Common myeloid progenitor, CD34-positive (primary cell): ENCODE measurements at regions not wholly inside any gene's neighbourhood (a gene's known extent, or its start where the extent isn't known, plus 50 kb on each side); places are given as distances from the start of the nearest gene placed in this dataset.

ENCODE experiments used
- CTCF ChIA-PET: fragments of 350-600 bp; sonication (Branson Sonifier 250); formaldehyde crosslinking; loops from one replicate; lab custom pipeline; 2021; ENCODE audit warnings: antibody characterized with exemption; lab: Charles Lee
- POLR2A ChIA-PET: fragments of 350-600 bp; sonication (Branson Sonifier 250); formaldehyde crosslinking; loops from one replicate; lab custom pipeline; 2021; ENCODE audit warnings: antibody characterized with exemption; lab: Charles Lee
- DNase-seq, 3 donors: peaks; one replicate each; pipeline versions ENCODE4 v3.0.0 to v3.0.0-alpha.2; 2013
- H3K27ac ChIP-seq, 2 experiments: 1 replicate in 1 of 2; 2 replicates in 1 of 2; pipeline ENCODE4 v1.7.0; 2013; ENCODE audit warnings: inconsistent platforms in 2 of 2, low read length in 2 of 2, mild to moderate bottlenecking in 2 of 2, low read depth in 1 of 2, moderate library complexity in 1 of 2; ENCODE audit not compliant: severe bottlenecking in 2 of 2, insufficient read depth in 1 of 2, poor library complexity in 1 of 2
- H3K27me3 ChIP-seq, 5 experiments: replicated peaks in 2 of 5; 1 replicate in 3 of 5; 2 replicates in 2 of 5; pipeline versions ENCODE4 v1.6.1 to v1.7.0; 2013; ENCODE audit warnings: low read length in 4 of 5, mild to moderate bottlenecking in 2 of 5, moderate library complexity in 2 of 5, inconsistent platforms in 1 of 5; ENCODE audit not compliant: insufficient read depth in 5 of 5, control insufficient read depth in 4 of 5
- H3K36me3 ChIP-seq, 4 experiments: 1 replicate in 2 of 4; 2 replicates in 2 of 4; pipeline versions ENCODE4 v1.6.1 to v1.7.0; 2013; ENCODE audit warnings: low read length in 3 of 4, control low read depth in 1 of 4, mild to moderate bottlenecking in 1 of 4; ENCODE audit not compliant: control insufficient read depth in 4 of 4, insufficient read depth in 4 of 4
- H3K4me1 ChIP-seq, 4 experiments: 1 replicate in 3 of 4; 2 replicates in 1 of 4; pipeline versions ENCODE4 v1.6.1 to v1.7.1; 2013; ENCODE audit warnings: low read length in 3 of 4, mild to moderate bottlenecking in 3 of 4, control low read depth in 1 of 4, inconsistent platforms in 1 of 4, moderate library complexity in 1 of 4; ENCODE audit not compliant: control insufficient read depth in 4 of 4, insufficient read depth in 4 of 4; ENCODE audit errors: control extremely low read depth in 1 of 4
- H3K4me3 ChIP-seq, 7 experiments: 1 replicate in 4 of 7; 2 replicates in 3 of 7; pipeline versions ENCODE4 v1.5.1 to v1.7.0; 2013; ENCODE audit warnings: mild to moderate bottlenecking in 7 of 7, low read length in 6 of 7, moderate library complexity in 6 of 7, inconsistent platforms in 2 of 7, low read depth in 2 of 7, control low read depth in 1 of 7; ENCODE audit not compliant: insufficient read depth in 4 of 7, control insufficient read depth in 1 of 7; ENCODE audit errors: extremely low read depth in 1 of 7
- H3K9me3 ChIP-seq, 5 experiments: 1 replicate in 4 of 5; 2 replicates in 1 of 5; pipeline versions ENCODE4 v1.6.1 to v1.7.1; 2013; ENCODE audit warnings: low read length in 4 of 5, mild to moderate bottlenecking in 2 of 5, inconsistent platforms in 1 of 5, low read depth in 1 of 5, moderate library complexity in 1 of 5; ENCODE audit not compliant: control insufficient read depth in 4 of 5, insufficient read depth in 2 of 5; ENCODE audit errors: control extremely low read depth in 1 of 5
- WGBS: methylation state at CpG from one replicate; pipeline ENCODE4 v1.1.5; 2013; ENCODE audit not compliant: insufficient coverage; 5-methylcytosine and 5-hydroxymethylcytosine counted together

DNA sequence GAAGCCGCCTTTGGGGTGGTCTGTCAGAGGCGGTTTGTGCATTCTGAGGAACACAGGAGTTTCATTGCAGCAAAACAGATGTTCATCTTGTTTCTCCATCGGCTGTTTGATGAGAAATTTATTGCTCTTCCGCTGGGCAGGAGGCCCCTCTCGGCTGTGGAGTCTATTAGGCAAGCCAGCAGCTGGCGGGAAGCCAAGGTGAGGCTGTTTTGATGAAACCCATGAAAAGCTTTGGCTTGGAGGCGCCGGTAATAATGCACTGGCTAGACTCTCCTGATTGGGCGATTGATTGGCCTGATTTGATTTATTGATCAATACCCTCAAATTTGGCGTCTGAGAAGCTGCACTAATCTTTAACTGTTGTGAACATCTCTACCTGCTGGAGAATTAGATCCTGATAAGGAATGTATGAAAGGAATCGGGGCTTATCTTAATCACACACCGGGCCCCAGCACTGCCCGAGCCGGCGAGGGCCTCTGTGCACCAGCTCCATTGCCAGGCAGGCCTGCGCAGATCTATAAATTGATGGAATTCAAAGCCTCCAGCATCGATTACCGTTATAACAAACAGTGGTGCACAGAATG is 187.7 kb downstream of the PHETA1 start:
- H3K9me3 ChIP-seq = no peaks in the 10 kb centered on the region
- CTCF ChIA-PET = interaction anchor here (1.1 kb wide), 1 partner anchor 36 kb away, joined by 3 read pairs; no protein-coding TSS in a partner anchor
- peak; percentile 58 to 92 (median 91) for DNase-seq
- no peaks in the 10 kb centered on the region for H3K36me3 ChIP-seq
- H3K27me3 ChIP-seq = no peaks in the 10 kb centered on the region
- peak overlapping the region in 4 of 7 experiments; percentile 2 to 52 (median 4) for H3K4me3 ChIP-seq
- WGBS = 2% methylated on average over 16 of the region's 18 CpGs
- no peak overlapping the region for H3K27ac ChIP-seq
- peaks cover 10 to 57% (median 36%) of the 10 kb centered on the region in 4 experiments for H3K4me1 ChIP-seq
- POLR2A ChIA-PET = no interaction called here

DNA sequence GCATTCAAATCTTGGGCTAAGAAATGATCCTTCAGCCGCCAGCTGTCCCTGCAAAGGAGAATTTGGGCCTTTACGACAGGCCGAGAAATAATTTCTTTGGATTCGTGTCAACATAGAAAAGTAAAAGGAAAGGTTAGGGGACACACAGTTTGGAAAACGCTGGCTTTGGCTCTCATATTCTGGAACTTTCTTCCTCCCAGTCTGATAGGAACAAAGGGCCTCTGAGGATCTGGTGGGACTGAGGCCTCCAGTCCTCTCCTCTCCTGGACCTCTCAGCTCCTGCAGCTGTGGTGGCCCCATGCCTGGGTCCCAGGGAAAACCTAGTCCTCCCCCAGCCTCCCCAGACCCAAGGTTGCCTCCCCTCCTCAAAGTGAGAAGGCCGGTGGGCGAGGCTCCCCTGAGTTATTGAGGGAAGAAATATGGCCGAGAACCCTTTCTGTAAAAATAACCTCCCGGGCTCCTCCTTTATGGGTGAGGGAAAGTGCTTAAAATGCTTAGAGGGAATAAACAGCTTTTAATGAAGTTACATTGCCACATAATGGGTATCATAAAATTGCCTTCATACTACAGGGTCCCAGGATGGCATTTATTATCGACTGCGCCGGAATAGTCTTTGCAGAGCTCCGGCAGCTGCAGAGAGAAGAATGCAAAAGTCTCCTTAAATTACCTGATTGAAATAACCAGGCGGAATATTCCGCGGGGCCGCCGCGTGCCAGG is 188.3 kb downstream of the PHETA1 start:
- Histone ChIP-seq H3K27ac (no peak overlapping the region), H3K27me3 (no peaks in the 10 kb centered on the region), H3K36me3 (no peaks in the 10 kb centered on the region), H3K9me3 (no peaks in the 10 kb centered on the region), H3K4me3 (peak overlapping the region in 3 of 7 experiments; percentile 4 to 52 (median 4)), H3K4me1 (peaks cover 10 to 62% (median 38%) of the 10 kb centered on the region in 4 experiments)
- WGBS = 28% methylated on average over 15 of the region's 19 CpGs
- POLR2A ChIA-PET = no interaction called here
- CTCF ChIA-PET = interaction anchor here (1.1 to 1.3 kb wide), 2 partner anchors 11 to 35 kb away, joined by 3 read pairs; no protein-coding TSS in a partner anchor
- DNase-seq = no peak

DNA sequence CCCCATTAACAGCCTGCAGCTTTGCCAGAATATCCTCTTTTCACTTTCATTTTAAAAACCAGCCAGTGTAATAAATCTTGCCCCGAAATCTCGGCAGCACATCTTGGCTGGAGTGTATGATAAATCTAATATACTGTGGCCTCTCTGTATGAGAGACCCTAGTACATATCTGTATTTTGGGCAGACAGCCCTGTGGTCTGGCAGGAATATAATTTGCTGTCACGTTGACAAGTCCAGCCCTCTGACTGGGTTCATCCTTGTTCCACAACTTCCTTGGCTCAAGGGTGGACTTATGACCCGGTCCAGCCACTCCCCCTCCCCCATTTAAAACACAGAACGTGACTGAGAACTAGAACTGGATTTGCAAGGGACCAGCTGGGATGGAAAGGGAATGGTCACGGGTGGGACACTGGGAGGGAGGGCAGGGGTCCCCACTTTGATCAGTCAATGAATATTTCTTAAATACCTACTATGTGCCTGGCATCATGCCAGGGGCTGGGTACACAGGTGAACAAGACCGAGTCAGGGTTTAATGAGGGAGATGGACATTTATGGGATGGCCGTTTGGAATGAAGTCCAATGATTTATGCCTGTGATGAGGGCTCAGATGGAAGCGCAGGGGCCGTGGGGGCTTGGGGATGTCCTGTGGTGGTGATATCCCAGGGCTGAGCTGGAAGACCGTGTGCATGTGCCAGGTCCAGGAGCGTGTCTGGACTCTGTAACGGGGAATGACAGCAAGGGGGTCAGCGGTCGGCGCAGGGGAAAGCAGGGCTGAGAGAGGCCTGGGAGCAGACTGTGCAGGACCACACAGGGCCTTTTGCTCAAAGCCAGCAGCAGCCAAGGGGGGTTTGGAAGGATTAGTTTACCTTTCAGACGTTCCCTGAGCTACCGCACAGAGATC is 190.5 kb downstream of the PHETA1 start:
- ChIA-PET CTCF (no interaction called here), POLR2A (no interaction called here)
- H3K36me3 ChIP-seq = no peaks in the 10 kb centered on the region
- peaks cover 16 to 84% (median 56%) of the 10 kb centered on the region in 4 experiments for H3K4me1 ChIP-seq
- H3K4me3 ChIP-seq = peak overlapping the region in 1 of 7 experiments; percentile 26
- no peak overlapping the region for H3K27ac ChIP-seq
- peak in 2 of 3 donors; percentile 71 to 76 for DNase-seq
- WGBS = 73% methylated on average over 15 of the region's 18 CpGs
- H3K9me3 ChIP-seq = no peaks in the 10 kb centered on the region
- no peaks in the 10 kb centered on the region for H3K27me3 ChIP-seq

DNA sequence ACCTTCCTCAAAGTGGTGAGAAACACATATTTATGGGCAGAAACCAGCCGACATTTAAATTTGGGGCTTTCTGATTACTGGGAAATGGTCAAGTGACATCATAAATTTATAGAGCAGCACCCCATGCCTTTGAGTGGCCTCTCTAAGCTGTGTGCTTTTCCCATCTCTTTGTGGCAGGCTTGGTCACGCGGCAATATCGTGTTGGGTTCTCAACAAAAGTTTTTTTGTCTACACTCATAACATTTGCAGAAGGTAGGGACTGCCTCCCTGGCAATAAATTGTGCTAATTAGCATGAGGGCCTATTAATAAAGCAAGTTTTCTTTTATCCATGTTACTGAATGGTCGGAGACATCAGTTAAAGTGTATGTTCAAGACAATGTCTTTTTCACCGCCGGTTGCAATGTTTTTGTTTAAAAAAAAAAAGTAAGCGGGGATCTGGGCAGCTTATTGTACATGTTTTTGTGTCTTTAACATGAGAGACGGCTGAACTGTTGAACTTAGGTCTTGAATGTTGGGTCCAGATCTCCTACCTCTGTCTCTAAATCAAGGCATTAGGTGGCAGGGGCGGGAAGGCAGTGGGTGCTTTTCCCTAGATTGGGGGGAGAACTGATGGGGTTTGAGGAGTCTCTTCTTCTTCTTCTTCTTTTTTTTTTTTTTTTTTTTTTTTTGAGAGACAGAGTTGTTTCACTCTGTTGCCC is 193.3 kb downstream of the PHETA1 start:
- no peaks in the 10 kb centered on the region for H3K9me3 ChIP-seq
- ChIA-PET POLR2A (no interaction called here), CTCF (interaction anchor here (0.9 to 1.5 kb wide), 4 partner anchors 20 to 155 kb away, joined by 3 to 6 read pairs (median 3); no protein-coding TSS in a partner anchor)
- peaks cover 9 to 94% (median 46%) of the 10 kb centered on the region in 4 experiments for H3K4me1 ChIP-seq
- H3K27ac ChIP-seq = no peak overlapping the region
- no peaks in the 10 kb centered on the region for H3K36me3 ChIP-seq
- no peak overlapping the region for H3K4me3 ChIP-seq
- DNase-seq = no peak
- 81% methylated on average over 8 of the region's 10 CpGs for WGBS
- no peaks in the 10 kb centered on the region for H3K27me3 ChIP-seq

DNA sequence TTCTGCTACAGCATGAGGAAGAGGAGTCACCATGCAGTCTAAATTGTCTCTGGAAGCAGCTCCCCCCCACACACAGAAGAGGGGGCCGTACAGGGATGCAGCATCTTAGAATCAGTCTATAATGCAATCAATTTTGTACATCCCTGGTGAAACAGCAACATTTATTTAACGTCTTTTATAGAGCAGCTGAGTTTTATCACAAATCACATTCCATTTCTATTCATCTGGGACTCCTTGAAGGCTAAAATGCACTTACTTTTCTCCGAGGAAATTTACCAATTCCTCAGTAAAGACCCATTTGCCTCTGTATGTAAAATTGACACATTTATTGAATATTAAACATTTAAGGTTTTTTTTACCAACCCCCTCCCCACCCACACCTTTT is 193.9 kb downstream of the PHETA1 start:
- no peak for DNase-seq
- Histone ChIP-seq H3K4me3 (no peak overlapping the region), H3K27ac (no peak overlapping the region), H3K36me3 (no peaks in the 10 kb centered on the region), H3K4me1 (peaks cover 6 to 94% (median 43%) of the 10 kb centered on the region in 4 experiments), H3K27me3 (no peaks in the 10 kb centered on the region), H3K9me3 (no peaks in the 10 kb centered on the region)
- ChIA-PET POLR2A (no interaction called here), CTCF (interaction anchor here (0.9 to 1.5 kb wide), 5 partner anchors 21 to 154 kb away, joined by 3 to 6 read pairs (median 3); no protein-coding TSS in a partner anchor)
- 0% methylated on average over 2 of the region's 3 CpGs for WGBS

DNA sequence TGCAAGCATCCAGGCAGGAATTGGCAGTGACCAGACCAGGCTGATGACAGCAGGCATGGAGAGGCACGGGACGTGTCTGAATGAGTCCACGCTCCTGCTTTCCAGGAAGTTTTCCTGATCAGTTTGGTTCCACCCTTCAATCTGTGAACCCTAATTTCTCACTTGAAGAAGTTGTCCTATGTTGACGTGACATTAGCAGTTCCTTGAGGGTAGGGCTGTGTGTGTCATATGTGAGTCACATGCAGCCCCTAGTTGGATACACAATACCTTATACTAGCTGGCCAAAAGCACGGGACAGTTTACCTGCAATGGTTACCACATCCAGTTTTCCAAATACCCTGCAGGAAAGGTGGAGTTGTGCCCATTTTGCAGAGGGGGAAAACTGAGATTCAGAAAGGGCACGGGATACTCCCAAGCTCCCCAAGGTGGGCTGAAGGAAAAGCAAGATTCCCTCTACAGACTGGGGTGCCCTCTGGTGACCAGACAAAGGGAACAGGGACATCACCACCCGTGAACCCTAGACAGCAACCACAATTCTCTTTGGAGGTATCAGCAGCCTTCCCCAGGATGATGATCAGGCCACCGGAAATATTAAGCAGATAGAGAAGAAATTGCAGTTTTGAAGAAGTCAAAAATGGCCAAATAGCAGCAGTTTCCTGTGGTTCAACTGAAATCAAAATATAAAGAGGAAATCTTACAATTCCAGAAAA is 194.5 kb downstream of the PHETA1 start:
- H3K27me3 ChIP-seq = no peaks in the 10 kb centered on the region
- no peak overlapping the region for H3K27ac ChIP-seq
- 57% methylated on average over 5 of the region's 8 CpGs for WGBS
- peaks cover 6 to 95% (median 38%) of the 10 kb centered on the region in 4 experiments for H3K4me1 ChIP-seq
- no peaks in the 10 kb centered on the region for H3K36me3 ChIP-seq
- no peaks in the 10 kb centered on the region for H3K9me3 ChIP-seq
- peak in 2 of 3 donors; percentile 50 to 58 for DNase-seq
- peak overlapping the region in 1 of 7 experiments; percentile 6 for H3K4me3 ChIP-seq
- CTCF ChIA-PET = interaction anchor here (1.0 to 1.5 kb wide), 4 partner anchors 24 to 153 kb away, joined by 3 to 6 read pairs (median 3); no protein-coding TSS in a partner anchor
- POLR2A ChIA-PET = no interaction called here
